SK-N-SH treated with all-trans-retinoic acid at 6 μM for 48 hours (cell line): ENCODE measurements at regions not wholly inside any gene's neighbourhood (a gene's known extent, or its start where the extent isn't known, plus 50 kb on each side); places are given as distances from the start of the nearest gene placed in this dataset.

Experiments
- ATAC-seq: fragments of 200-7000 bp; cut with Tn5 transposase; 3 replicates; pipeline ENCODE4 v1.9.1; 2020; ENCODE audit warnings: mild to moderate bottlenecking, moderate library complexity
- ARNTL ChIP-seq: fragments of 450-650 bp; formaldehyde crosslinking; IDR thresholded peaks from 2 replicates; pipeline ENCODE4 v1.5.0; 2020; ENCODE audit warnings: low read depth, mild to moderate bottlenecking, moderate library complexity, borderline replicate concordance
- CREB5 ChIP-seq: fragments of 250-450 bp; sonication (Bioruptor Pico); IDR thresholded peaks from 2 replicates; pipeline ENCODE4 v1.5.1; 2020; ENCODE audit warnings: low read depth, mild to moderate bottlenecking, moderate library complexity
- CSDC2 ChIP-seq: fragments of 250-450 bp; sonication (Bioruptor Pico); IDR thresholded peaks from 2 replicates; pipeline ENCODE4 v1.5.0; 2020; ENCODE audit warnings: mild to moderate bottlenecking, moderate library complexity
- CSRNP3 ChIP-seq: fragments of 250-450 bp; sonication (Bioruptor Pico); IDR thresholded peaks from 2 replicates; pipeline ENCODE4 v1.5.1; 2021; ENCODE audit warnings: mild to moderate bottlenecking, moderate library complexity
- ESRRG ChIP-seq: fragments of 250-450 bp; sonication (Bioruptor Pico); IDR thresholded peaks from 2 replicates; pipeline ENCODE4 v1.6.1; 2021; ENCODE audit warnings: mild to moderate bottlenecking
- GLIS3 ChIP-seq: fragments of 250-450 bp; sonication (Bioruptor Pico); IDR thresholded peaks from 2 replicates; pipeline ENCODE4 v1.5.0; 2020; ENCODE audit warnings: mild to moderate bottlenecking, moderate library complexity
- ISL1 ChIP-seq: fragments of 250-450 bp; sonication (Bioruptor Pico); IDR thresholded peaks from 2 replicates; pipeline ENCODE4 v2.1.2; 2022; ENCODE audit warnings: mild to moderate bottlenecking, moderate library complexity
- OSR1 ChIP-seq: fragments of 250-450 bp; sonication (Bioruptor Pico); IDR thresholded peaks from 2 replicates; pipeline ENCODE4 v1.8.0; 2022; ENCODE audit warnings: moderate library complexity, mild to moderate bottlenecking, inconsistent platforms
- PATZ1 ChIP-seq: fragments of 250-450 bp; sonication (Bioruptor Pico); IDR thresholded peaks from 2 replicates; pipeline ENCODE4 v1.8.0; 2020; ENCODE audit warnings: mild to moderate bottlenecking, moderate library complexity, borderline replicate concordance
- PPARA ChIP-seq: fragments of 250-450 bp; sonication (Bioruptor Pico); IDR thresholded peaks from 2 replicates; pipeline ENCODE4 v1.5.0; 2020; ENCODE audit warnings: mild to moderate bottlenecking, borderline replicate concordance
- SNAI2 ChIP-seq: fragments of 250-450 bp; sonication (Bioruptor Pico); IDR thresholded peaks from 2 replicates; pipeline ENCODE4 v1.5.0; 2020; ENCODE audit warnings: mild to moderate bottlenecking, moderate library complexity
- TCF4 ChIP-seq: fragments of 250-450 bp; sonication (Bioruptor Pico); IDR thresholded peaks from 2 replicates; pipeline ENCODE4 v1.8.0; 2021; ENCODE audit warnings: mild to moderate bottlenecking, moderate library complexity, borderline replicate concordance
- TOX ChIP-seq: fragments of 250-450 bp; sonication (Bioruptor Pico); IDR thresholded peaks from 2 replicates; pipeline ENCODE4 v1.8.0; 2021; ENCODE audit warnings: mild to moderate bottlenecking, moderate library complexity, borderline replicate concordance
- TSHZ2 ChIP-seq: fragments of 250-450 bp; sonication (Bioruptor Pico); IDR thresholded peaks from 2 replicates; pipeline ENCODE4 v1.5.0; 2020; ENCODE audit warnings: mild to moderate bottlenecking, moderate library complexity
- ZC3H10 ChIP-seq: fragments of 250-450 bp; sonication (Bioruptor Pico); IDR thresholded peaks from 2 replicates; pipeline ENCODE4 v1.5.1; 2021; ENCODE audit warnings: mild to moderate bottlenecking, moderate library complexity
- ZFP3 ChIP-seq: fragments of 250-450 bp; sonication (Bioruptor Pico); IDR thresholded peaks from 2 replicates; pipeline ENCODE4 v1.5.0; 2020; ENCODE audit warnings: mild to moderate bottlenecking, moderate library complexity
- ZFP30 ChIP-seq: fragments of 450-650 bp; formaldehyde crosslinking; IDR thresholded peaks from 2 replicates; pipeline ENCODE4 v1.5.0; 2022; ENCODE audit warnings: mild to moderate bottlenecking, moderate library complexity
- ZNF565 ChIP-seq: fragments of 450-650 bp; formaldehyde crosslinking; conservative IDR thresholded peaks from 2 replicates; pipeline ENCODE4 v1.5.0; 2020; ENCODE audit warnings: low read depth, mild to moderate bottlenecking, moderate library complexity
- ZNF8 ChIP-seq: fragments of 450-650 bp; formaldehyde crosslinking; IDR thresholded peaks from 2 replicates; pipeline ENCODE4 v1.5.0; 2020; ENCODE audit warnings: mild to moderate bottlenecking, moderate library complexity
- TF ChIP-seq, protein P1 (sequence below): fragments of 250-450 bp; sonication (Bioruptor Pico); IDR thresholded peaks from 2 replicates; pipeline ENCODE4 v1.8.0; 2021; ENCODE audit warnings: low read depth, mild to moderate bottlenecking, moderate library complexity, borderline replicate concordance

DNA sequence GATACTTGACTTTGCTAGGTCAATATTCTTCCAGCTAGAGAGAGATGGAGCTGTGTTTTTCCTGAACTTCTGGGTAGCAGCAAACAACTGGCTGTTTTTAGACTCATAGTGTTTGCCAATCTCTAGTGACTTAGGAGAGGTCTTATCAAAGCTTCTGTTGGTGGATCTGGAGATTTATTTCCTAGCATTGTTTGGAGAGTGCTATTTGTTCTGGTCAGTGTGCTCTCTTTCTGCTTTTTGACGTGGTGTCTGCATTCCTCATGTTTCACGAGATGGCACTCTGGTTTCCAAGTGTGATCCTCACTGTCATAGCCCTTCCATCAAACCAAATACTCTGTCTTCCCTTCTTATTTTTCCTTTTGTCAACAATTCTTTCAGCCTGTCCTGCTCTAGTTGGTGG lies 88.6 kb upstream of the DAZL start:
- ATAC-seq: no peak
- TF ChIP-seq CSRNP3 (no peak), ZC3H10 (CRISPR knock-in tag) (no peak), SNAI2 (CRISPR knock-in tag) (no peak), ZFP3 (CRISPR knock-in tag) (no peak), ZNF8 (CRISPR knock-in tag) (no peak), CSDC2 (CRISPR knock-in tag) (no peak), ZFP30 (no peak), GLIS3 (CRISPR knock-in tag) (no peak), TOX (no peak), TSHZ2 (CRISPR knock-in tag) (no peak), ESRRG (no peak), PATZ1 (CRISPR knock-in tag) (no peak), PPARA (CRISPR knock-in tag) (no peak), ISL1 (CRISPR knock-in tag) (no peak), CREB5 (CRISPR knock-in tag) (no peak), ARNTL (CRISPR knock-in tag) (no peak), OSR1 (CRISPR knock-in tag) (no peak), ZNF565 (CRISPR knock-in tag) (no peak)
- TF ChIP-seq, protein P1, sequence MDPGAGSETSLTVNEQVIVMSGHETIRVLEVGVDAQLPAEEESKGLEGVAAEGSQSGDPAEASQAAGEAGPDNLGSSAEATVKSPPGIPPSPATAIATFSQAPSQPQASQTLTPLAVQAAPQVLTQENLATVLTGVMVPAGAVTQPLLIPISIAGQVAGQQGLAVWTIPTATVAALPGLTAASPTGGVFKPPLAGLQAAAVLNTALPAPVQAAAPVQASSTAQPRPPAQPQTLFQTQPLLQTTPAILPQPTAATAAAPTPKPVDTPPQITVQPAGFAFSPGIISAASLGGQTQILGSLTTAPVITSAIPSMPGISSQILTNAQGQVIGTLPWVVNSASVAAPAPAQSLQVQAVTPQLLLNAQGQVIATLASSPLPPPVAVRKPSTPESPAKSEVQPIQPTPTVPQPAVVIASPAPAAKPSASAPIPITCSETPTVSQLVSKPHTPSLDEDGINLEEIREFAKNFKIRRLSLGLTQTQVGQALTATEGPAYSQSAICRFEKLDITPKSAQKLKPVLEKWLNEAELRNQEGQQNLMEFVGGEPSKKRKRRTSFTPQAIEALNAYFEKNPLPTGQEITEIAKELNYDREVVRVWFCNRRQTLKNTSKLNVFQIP (CRISPR knock-in tag): no peak
- TF ChIP-seq, all 23 proteins: peak for 0

- ATAC-seq: no peak
Observed at GRCh38 chr3:16695710-16696109, 90.5 kb upstream of the DAZL start.

More at GRCh38 chr3:16695710-16696109, 90.5 kb upstream of the DAZL start:
- TF ChIP-seq ARNTL (CRISPR knock-in tag) (no peak), TOX (no peak), GLIS3 (CRISPR knock-in tag) (no peak), TCF4 (CRISPR knock-in tag) (no peak), SNAI2 (CRISPR knock-in tag) (no peak), PATZ1 (CRISPR knock-in tag) (no peak)
